GM23338 (cell line): ENCODE measurements at regions not wholly inside any gene's neighbourhood (a gene's known extent, or its start where the extent isn't known, plus 50 kb on each side); places are given as distances from the start of the nearest gene placed in this dataset.

ENCODE experiments used
- EZH2phosphoT487 ChIP-seq: fragments of 200-600 bp; sonication (generic); IDR thresholded peaks from one replicate; pipeline ENCODE4 v1.8.1; 2018; ENCODE audit warnings: antibody characterized with exemption; ENCODE audit not compliant: unreplicated experiment
- NANOG ChIP-seq: IDR thresholded peaks from 2 replicates; pipeline ENCODE4 v1.6.1; 2016; ENCODE audit warnings: antibody characterized with exemption, borderline replicate concordance
- POLR2AphosphoS5 ChIP-seq: IDR thresholded peaks from 2 replicates; pipeline ENCODE4 v1.6.1; 2016; ENCODE audit warnings: antibody characterized with exemption, low read depth
- ZNF114 ChIP-seq: fragments of 250-450 bp; sonication (Bioruptor Pico); IDR thresholded peaks from 2 replicates; pipeline ENCODE4 v1.5.0; 2020; ENCODE audit warnings: mild to moderate bottlenecking, moderate library complexity
- TF ChIP-seq, protein P1 (sequence below), 2 experiments: fragments of 200-600 bp in 1 of 2; sonication (generic) in 1 of 2; conservative IDR thresholded peaks; 2 replicates each; pipeline versions ENCODE4 v1.5.1 to v1.6.1; 2016 to 2017; ENCODE audit warnings: antibody characterized with exemption in 2 of 2, low read depth in 2 of 2, mild to moderate bottlenecking in 2 of 2, moderate library complexity in 1 of 2

DNA sequence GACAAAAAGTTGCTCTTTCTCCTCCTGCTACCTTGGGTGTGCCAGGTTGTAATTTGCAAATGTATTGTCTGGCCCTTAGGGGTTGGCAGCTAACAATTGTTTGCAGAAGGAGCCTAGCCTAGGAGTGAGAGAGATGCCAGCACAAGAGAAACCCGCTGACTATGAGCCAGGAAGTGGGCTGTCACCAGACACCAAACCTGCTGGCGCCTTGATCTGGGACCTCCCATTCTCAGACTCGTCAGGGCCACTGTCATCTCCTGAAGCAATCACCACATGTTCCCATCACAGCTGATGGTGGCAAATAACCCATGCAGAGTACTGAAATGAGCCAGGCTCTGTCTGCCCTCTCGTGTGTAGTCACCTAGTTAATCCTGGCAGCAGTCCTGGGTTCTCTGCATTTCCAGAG, 406.4 kb upstream of the NPAP1 start:
- TF ChIP-seq, protein P1, sequence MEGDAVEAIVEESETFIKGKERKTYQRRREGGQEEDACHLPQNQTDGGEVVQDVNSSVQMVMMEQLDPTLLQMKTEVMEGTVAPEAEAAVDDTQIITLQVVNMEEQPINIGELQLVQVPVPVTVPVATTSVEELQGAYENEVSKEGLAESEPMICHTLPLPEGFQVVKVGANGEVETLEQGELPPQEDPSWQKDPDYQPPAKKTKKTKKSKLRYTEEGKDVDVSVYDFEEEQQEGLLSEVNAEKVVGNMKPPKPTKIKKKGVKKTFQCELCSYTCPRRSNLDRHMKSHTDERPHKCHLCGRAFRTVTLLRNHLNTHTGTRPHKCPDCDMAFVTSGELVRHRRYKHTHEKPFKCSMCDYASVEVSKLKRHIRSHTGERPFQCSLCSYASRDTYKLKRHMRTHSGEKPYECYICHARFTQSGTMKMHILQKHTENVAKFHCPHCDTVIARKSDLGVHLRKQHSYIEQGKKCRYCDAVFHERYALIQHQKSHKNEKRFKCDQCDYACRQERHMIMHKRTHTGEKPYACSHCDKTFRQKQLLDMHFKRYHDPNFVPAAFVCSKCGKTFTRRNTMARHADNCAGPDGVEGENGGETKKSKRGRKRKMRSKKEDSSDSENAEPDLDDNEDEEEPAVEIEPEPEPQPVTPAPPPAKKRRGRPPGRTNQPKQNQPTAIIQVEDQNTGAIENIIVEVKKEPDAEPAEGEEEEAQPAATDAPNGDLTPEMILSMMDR (conservative IDR thresholded peaks at IDR 0.05; ENCODE audit: low read depth in 2 of 2) = no peak
- TF ChIP-seq ZNF114 (CRISPR knock-in tag) = no peak
- TF ChIP-seq POLR2AphosphoS5 = no peak
- TF ChIP-seq NANOG = no peak
- TF ChIP-seq EZH2phosphoT487 = no peak
